ENCODE measurements at regions not wholly inside any gene's neighbourhood (a gene's known extent, or its start where the extent isn't known, plus 50 kb on each side); places are given as distances from the start of the nearest gene placed in this dataset.

DNA sequence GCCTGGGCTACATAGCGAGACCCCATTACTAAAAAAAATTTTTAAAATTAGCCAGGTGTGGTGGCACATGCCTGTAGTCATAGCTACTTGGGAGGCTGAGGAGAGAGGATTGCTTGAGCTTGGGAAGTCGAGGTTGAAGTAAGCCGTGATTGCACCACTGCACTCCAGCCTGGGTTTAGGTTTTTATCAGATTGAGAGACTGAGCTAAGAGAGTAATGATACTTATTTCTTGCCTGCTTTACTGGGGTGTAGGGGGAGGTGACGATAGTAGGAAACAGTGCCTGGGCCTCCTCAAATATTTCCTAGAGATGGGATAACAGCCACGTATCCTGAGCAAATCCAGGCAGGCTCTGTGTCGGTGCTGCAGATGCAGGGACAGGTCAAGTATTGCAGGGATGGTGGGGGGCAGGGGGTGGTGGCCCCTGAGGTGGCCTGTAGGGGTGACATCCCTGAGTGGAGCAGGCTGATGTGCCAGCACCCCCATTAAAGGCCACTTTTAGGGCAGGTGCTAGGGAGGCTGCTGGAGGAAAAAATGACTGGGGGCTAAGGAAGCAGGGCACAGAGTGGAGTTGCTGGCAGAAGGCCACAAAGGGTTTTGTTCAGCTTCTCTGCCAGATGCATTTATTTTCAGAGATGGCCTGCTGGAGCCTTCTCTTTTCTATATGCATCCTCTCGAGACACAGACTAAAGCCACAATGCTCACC, 130.5 kb downstream of the RHOU start:
- peaks cover 0 to 35% (median 10%) of the 10 kb centered on the region in 4 donors for H3K4me1 ChIP-seq
- no peaks in the 10 kb centered on the region for H3K27me3 ChIP-seq
- no peak overlapping the region for H3K27ac ChIP-seq
- no peaks in the 10 kb centered on the region for H3K9me3 ChIP-seq
- TF ChIP-seq POLR2A (IDR thresholded peaks at IDR 0.05) (no peak), POLR2AphosphoS5 (IDR thresholded peaks at IDR 0.05) (no peak), EP300 (IDR thresholded peaks at IDR 0.05) (no peak)
- TF ChIP-seq, protein P1, sequence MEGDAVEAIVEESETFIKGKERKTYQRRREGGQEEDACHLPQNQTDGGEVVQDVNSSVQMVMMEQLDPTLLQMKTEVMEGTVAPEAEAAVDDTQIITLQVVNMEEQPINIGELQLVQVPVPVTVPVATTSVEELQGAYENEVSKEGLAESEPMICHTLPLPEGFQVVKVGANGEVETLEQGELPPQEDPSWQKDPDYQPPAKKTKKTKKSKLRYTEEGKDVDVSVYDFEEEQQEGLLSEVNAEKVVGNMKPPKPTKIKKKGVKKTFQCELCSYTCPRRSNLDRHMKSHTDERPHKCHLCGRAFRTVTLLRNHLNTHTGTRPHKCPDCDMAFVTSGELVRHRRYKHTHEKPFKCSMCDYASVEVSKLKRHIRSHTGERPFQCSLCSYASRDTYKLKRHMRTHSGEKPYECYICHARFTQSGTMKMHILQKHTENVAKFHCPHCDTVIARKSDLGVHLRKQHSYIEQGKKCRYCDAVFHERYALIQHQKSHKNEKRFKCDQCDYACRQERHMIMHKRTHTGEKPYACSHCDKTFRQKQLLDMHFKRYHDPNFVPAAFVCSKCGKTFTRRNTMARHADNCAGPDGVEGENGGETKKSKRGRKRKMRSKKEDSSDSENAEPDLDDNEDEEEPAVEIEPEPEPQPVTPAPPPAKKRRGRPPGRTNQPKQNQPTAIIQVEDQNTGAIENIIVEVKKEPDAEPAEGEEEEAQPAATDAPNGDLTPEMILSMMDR (IDR thresholded peaks at IDR 0.05) = no peak
- DNase-seq = no peak
- H3K4me3 ChIP-seq = no peak overlapping the region
- H3K36me3 ChIP-seq = no peaks in the 10 kb centered on the region
- 86 to 87% methylated on average over 7 of the region's 7 CpGs for WGBS, 2 donors
- intact Hi-C loops (cut with DNase I) = no loop called here

DNA sequence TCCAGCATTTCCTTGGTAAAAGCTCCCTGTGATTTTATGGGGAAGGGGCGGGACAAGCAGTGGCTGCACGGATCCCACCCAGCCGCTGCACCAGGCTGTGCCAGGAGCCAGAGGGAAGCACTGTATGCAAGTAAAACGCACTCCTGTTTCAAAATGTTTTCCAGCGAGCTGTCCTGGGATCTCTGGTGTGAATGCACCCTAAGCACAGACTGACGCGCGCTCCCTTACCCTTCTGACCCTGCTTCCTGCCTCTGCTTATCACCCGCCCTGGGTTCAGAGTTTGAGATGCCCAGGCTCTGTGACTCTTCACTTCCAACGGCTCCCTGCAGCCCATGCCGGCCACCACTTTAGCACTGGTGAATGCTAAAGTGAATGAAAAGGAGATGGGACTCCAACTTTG, 131.2 kb downstream of the RHOU start:
- peaks cover 0 to 32% (median 4%) of the 10 kb centered on the region in 4 donors for H3K4me1 ChIP-seq

DNA sequence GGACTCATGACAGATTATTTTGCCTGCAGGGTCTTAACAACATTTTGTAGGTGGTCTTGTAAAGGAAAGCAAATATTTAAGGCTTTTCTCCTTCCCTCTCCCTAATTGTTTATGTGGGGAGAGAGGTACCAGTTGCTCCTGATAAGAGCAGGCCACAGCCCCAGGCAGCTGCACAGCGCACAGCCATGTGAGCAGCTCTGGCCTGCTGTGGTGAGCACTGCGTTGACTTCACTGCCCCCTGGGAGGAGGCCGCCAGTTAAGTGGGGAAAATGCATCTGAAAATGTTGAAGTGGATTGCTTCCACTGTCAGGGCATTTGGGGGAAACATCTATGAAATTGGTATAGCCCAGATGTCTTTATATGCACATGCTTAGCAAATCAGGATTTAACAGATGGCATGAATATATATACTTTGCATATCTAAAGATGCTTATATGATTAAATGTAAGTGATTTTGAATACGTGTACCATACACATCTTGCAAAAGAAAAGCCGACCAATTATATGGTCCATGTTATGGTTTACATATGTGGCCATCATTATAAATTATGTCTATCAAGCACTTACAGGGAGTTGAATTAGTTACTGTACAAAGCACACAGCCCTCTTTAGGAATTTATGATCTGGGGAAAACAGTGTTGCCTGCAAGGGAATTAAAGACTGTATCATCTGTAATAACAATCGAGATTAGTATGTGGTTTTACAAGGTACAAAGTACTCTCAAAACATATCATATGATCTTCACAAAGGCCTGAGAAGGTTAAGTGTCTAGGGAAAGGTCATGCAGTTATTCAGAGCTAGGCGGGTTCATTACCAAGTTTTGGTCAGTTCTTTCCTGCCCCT, 132.1 kb downstream of the RHOU start:
- TF ChIP-seq, protein P1 (IDR thresholded peaks at IDR 0.05) = no peak
- TF ChIP-seq EP300 (IDR thresholded peaks at IDR 0.05) (no peak), POLR2A (IDR thresholded peaks at IDR 0.05) (no peak), POLR2AphosphoS5 (IDR thresholded peaks at IDR 0.05) (no peak)
- H3K4me3 ChIP-seq = no peak overlapping the region
- DNase-seq = no peak
- 48 to 63% methylated on average over 7 of the region's 7 CpGs for WGBS, 2 donors
- no peaks in the 10 kb centered on the region for H3K27me3 ChIP-seq
- H3K27ac ChIP-seq = no peak overlapping the region
- no peaks in the 10 kb centered on the region for H3K36me3 ChIP-seq
- peaks cover 0 to 35% (median 2%) of the 10 kb centered on the region in 4 donors for H3K4me1 ChIP-seq
- intact Hi-C loops (cut with DNase I) = no loop called here
- no peaks in the 10 kb centered on the region for H3K9me3 ChIP-seq

More for the DNA sequence above, 131.2 kb downstream of the RHOU start:
- H3K36me3 ChIP-seq = no peaks in the 10 kb centered on the region
- H3K27me3 ChIP-seq = no peaks in the 10 kb centered on the region
- H3K4me3 ChIP-seq = no peak overlapping the region
- no peaks in the 10 kb centered on the region for H3K9me3 ChIP-seq
- TF ChIP-seq POLR2AphosphoS5 (IDR thresholded peaks at IDR 0.05) (no peak), POLR2A (IDR thresholded peaks at IDR 0.05) (no peak), EP300 (IDR thresholded peaks at IDR 0.05) (no peak)
- TF ChIP-seq, protein P1 (IDR thresholded peaks at IDR 0.05) = no peak
- intact Hi-C loops (cut with DNase I) = no loop called here
- no peak for DNase-seq
- 81 to 82% methylated on average over 11 of the region's 11 CpGs for WGBS, 2 donors
- H3K27ac ChIP-seq = no peak overlapping the region

DNA sequence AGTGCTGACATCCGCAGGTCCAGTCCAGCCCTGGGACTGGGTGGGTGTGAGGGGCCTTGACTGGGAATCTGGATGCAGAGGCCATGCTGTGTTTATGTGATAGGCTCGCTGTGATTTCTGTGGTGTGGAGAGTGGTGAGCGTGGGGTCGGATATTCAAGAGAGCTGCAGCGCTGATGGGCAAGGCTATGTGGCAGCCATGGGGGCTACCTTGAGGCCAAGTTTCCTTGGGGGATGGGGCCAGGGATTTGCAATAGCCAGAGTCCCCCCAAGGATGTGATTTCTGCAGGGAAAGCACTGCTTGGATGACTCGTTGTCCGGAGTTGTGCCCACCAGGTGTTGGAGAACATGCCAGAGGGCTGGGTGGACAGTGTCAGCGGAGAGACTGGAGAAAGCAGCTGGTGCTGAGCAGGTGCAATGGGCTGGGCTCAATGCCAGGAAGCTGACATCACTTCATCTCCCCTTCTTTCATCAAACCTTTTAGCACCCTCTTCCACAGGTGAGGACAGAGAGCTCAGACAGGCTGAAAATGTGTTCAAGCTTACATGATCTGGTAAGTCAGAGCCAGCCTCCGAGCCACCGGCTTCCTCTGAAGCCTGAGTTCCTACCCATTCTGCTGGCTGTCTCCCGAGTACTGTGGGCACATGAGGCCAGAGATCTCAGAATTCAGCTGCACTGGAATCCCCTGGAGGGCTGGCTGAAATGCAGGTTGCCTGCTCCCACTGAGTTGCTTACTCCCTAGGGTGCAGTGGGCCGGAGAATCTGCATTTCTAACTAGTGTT, 132.9 kb downstream of the RHOU start:
- H3K4me1 ChIP-seq = peaks cover 0 to 27% (median 2%) of the 10 kb centered on the region in 4 donors
- 46 to 76% methylated on average over 12 of the region's 12 CpGs for WGBS, 2 donors
- no peak for DNase-seq
- TF ChIP-seq POLR2A (IDR thresholded peaks at IDR 0.05) (no peak), EP300 (IDR thresholded peaks at IDR 0.05) (no peak), POLR2AphosphoS5 (IDR thresholded peaks at IDR 0.05) (no peak)
- TF ChIP-seq, protein P1 (IDR thresholded peaks at IDR 0.05) = no peak
- H3K9me3 ChIP-seq = no peaks in the 10 kb centered on the region
- H3K27me3 ChIP-seq = no peaks in the 10 kb centered on the region
- no peak overlapping the region for H3K27ac ChIP-seq
- H3K4me3 ChIP-seq = no peak overlapping the region
- H3K36me3 ChIP-seq = no peaks in the 10 kb centered on the region
- intact Hi-C loops (cut with DNase I) = no loop called here

All from sigmoid colon (tissue), 6 donors.